ENCODE measurements at regions not wholly inside any gene's neighbourhood (a gene's known extent, or its start where the extent isn't known, plus 50 kb on each side); places are given as distances from the start of the nearest gene placed in this dataset.

GRCh38 chr11:13101644-13102512 is 92.8 kb downstream of the RASSF10 start (continued):
- no peak for TF ChIP-seq ZBTB39 (CRISPR knock-in tag; IDR thresholded peaks at IDR 0.05)
- no peak for TF ChIP-seq CEBPG (CRISPR knock-in tag; IDR thresholded peaks at IDR 0.05)
- TF ChIP-seq AHR (CRISPR knock-in tag; IDR thresholded peaks at IDR 0.05) = no peak
- no peak for TF ChIP-seq SRSF4 (IDR thresholded peaks at IDR 0.05; ENCODE audit: low read depth, low read length, poor library complexity, severe bottlenecking)

GRCh38 chr11:13102513-13102840 is 93.4 kb downstream of the RASSF10 start:
- Histone ChIP-seq H3K27ac (ENCODE audit: extremely low read length, insufficient read depth, low read length) (no peak overlapping the region), H3K36me3 (replicated peaks in 1 of 2; ENCODE audit: control insufficient read depth in 1 of 2, insufficient read depth in 2 of 2, low read length in 2 of 2) (no peaks in the 10 kb centered on the region), H3K9ac (ENCODE audit: insufficient read depth, low read depth, low read length) (no peak overlapping the region), H3K9me3 (ENCODE audit: low read length) (no peaks in the 10 kb centered on the region), H3K4me2 (ENCODE audit: low read depth, low read length) (no peak overlapping the region), H3K4me3 (replicated peaks in 1 of 3; ENCODE audit: insufficient read depth in 1 of 3, low read depth in 2 of 3, low read length in 3 of 3) (no peak overlapping the region), H4K20me1 (ENCODE audit: insufficient read depth, low read length) (no peaks in the 10 kb centered on the region), H2AFZ (ENCODE audit: low read length) (no peak overlapping the region), H3K4me1 (ENCODE audit: insufficient read depth, low read length) (peaks cover 41% of the 10 kb centered on the region), H3K79me2 (ENCODE audit: insufficient read depth, low read length) (no peaks in the 10 kb centered on the region), H3K27me3 (ENCODE audit: control insufficient read depth in 1 of 2, insufficient read depth in 2 of 2, low read length in 2 of 2) (no peaks in the 10 kb centered on the region; a peak in 1 of 5 replicates)
- in situ Hi-C loops (cut with HindIII; ENCODE audit: extremely low pct_ligation_motif_present, low pct_unique_long_range_greater_than_20kb) = no loop called here
- CTCF ChIA-PET (ENCODE audit: low intra/inter-chr PET ratio, low total read pairs) = no interaction called here
- FAIRE-seq (no peak), DNase-seq (ENCODE audit: low spot score) (no peak), ATAC-seq (no peak)
- BruUV-seq (replicated peaks) = no TSS peak
- TF ChIP-seq ZNF160 (CRISPR knock-in tag; IDR thresholded peaks at IDR 0.05) = no peak
- 50% methylated on average over 2 of the region's 2 CpGs for WGBS (ENCODE audit: low lambda C conversion rate)
- POLR2A ChIA-PET = no interaction called here
- intact Hi-C loops (cut with micrococcal nuclease; ENCODE audit: unreplicated experiment) = no loop called here

Data from HepG2 (cell line).